ENCODE measurements at regions not wholly inside any gene's neighbourhood (a gene's known extent, or its start where the extent isn't known, plus 50 kb on each side); places are given as distances from the start of the nearest gene placed in this dataset.

DNA sequence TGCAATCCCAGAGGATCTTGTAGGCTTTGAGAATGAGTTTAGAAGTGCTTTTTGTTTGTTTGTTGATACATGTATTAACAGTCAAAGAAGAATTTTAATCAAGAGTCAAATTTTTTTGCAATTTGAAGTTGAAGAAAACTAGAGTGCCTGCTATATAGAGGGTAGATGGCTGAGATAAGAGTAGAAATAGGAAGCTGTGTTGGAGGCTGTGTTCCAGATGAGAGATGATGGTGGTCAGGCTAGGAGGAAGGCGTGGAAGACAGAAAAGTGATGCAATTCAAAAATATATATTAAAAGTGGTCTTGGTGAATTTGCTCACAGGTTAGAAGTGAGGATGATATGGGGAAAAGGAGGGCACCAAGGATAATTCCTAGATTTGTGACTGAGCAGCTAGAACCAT is 978.3 kb downstream of the BCL11A start:
- no peak for FAIRE-seq
- DNase-seq (ENCODE audit: low spot score in 2 of 2): no peak

DNA sequence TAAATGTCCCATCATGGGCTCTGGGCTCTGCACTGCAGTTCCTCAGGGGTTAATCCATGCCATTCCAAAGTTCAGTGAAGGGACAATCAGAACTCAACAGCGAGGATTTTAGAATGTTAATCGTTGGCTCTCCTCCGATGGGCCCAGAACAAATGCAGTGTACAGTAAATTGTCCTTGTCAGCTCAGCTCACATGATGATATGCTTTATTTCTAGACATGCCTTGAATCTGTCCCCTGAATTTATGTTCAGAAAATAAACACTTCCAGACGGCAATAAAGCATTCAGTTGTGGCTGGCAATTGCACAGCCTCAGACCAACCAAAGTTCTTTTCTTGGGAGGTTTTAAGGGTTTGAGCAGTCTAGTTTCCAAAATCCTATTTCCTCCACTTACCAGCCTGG is 981.2 kb downstream of the BCL11A start:
- FAIRE-seq (no peak), DNase-seq (ENCODE audit: low spot score in 2 of 2) (no peak)

DNA sequence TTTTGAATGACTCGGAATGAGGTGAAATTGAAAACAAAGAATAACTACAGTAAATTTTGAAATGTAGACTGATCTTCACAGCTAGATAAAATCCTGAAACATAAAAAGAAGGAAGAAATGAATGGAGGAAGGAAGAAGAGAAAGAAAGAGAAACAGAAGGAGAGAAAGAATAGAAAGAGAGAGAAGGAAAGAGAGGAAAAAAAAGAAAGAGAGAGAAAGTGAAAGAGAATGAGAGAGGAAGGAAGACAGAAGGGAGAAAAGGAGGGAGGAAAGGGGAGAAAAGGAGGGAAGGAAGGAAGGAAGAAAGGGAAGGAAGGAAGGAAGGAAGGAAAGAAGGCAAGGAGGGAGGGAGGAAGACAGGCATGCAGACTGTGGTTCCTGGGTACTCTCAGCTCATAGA is 982.6 kb downstream of the BCL11A start:
- FAIRE-seq (no peak), DNase-seq (ENCODE audit: low spot score in 2 of 2) (no peak)

DNA sequence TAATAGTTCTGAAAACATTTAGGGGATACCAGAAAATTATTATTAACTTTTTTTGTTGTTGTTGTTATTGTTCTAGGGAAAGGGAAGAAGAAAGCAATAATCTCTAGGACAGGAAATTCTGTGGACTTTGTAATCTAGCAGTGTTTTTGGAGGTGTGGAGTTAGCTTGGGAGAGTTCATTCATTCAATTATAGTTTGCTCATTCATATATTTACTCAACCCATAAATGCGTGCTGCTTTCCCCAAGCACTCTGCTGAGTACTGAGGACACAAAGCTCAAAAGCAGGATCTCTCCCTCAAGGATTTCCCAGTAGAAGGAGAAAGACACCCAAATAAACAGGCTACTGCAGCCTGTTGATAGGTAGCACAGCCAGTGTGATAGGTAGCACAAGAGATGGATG is 984.3 kb downstream of the BCL11A start:
- no peak for DNase-seq (ENCODE audit: low spot score in 2 of 2)
- FAIRE-seq: no peak

DNA sequence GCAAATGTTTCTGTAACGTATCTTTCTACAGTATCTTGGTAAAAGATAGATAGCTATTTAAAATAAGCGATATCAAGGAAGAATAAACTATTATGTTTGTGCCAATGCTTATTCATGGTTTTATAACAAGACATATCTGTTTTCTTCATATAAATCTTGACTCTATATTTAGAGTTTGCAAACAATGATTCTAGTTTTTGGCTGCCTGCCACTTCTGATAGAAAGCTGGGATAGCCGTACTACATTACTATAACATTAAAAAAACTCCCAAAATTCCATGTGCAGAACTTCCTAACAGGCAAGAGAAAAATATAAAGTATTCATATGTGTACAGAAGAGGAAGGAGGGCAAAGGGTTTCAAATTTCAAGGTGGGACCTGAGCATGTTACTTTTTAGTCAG is 985.0 kb downstream of the BCL11A start:
- DNase-seq (ENCODE audit: low spot score in 2 of 2) (no peak), FAIRE-seq (no peak)

DNA sequence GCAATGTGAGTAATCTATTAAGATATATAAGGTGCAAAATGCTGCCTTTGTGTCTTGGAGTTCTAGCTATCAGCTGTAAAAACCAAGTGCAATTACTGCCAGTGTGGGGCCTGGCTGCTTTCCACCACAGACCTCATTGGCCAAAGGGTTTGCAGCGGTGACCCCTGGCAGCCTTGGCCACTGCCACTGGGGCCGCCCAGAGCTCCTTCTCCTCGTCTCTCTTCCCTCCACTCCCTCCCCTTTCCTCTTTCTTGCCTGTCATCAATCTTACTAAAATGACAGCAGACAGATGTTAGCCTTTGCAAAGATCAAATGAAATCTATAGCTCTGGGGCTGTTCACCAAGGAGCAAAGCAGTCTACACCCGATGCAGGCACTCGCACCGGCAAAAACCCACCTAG is 986.3 kb downstream of the BCL11A start:
- FAIRE-seq: no peak
- DNase-seq (ENCODE audit: low spot score in 2 of 2): no peak

DNA sequence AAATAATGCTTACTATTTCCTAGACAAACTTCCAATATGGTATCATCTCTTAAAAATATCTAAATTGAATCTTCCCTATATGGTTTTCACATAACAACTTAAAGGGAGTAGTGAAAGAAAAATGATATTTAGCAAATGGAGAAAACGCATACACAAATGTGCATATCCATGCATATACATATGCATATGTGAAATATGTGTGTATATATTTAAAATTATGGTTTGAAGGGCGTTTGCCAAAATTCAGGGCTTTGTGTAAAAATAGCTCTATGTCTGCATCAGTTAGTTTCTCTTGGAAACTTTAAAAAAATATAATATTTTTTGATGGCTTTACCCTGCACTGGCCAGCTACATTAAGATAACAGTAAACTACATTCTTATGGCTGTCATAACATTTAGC is 986.7 kb downstream of the BCL11A start:
- FAIRE-seq (no peak), DNase-seq (ENCODE audit: low spot score in 2 of 2) (no peak)

DNA sequence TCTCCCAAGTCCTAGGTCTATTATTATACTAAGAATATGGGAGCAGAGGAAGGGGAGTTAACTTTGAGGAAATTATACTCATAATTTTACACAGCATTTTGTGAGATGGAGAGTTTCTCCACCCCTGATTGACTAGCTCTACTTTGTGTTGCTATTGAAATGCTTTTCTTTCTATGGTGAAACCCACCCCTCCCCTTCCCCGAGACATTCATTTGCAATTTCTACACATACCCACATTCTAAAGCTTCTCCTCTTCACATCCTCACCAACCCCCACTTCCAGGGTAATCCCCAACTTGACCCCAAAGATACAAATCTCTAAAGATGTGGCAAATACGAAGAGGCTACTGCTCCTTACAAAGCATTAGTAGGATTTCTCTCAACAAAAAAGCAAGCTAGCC is 992.2 kb downstream of the BCL11A start:
- no peak for FAIRE-seq
- no peak for DNase-seq (ENCODE audit: low spot score in 2 of 2)

DNA sequence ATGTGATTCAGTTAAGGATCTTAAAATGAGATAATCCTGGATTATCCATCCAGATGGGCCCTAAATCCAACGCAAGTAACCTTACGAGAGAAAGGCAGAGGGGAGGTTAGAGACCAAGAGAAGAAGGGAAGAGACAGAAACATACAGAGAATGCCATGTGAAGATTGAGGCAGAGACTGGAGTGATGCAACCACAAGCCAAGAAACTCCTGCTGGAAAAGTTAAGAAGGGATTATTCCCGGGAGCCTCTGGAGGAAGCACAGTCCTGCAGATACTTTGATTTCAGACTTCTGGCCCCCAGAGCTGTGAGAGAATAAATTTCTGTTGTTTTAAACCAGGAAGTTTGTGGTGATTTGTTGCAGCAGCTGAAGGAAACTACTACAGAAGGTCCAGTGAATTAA is 992.7 kb downstream of the BCL11A start:
- DNase-seq (ENCODE audit: low spot score in 2 of 2): no peak
- no peak for FAIRE-seq

DNA sequence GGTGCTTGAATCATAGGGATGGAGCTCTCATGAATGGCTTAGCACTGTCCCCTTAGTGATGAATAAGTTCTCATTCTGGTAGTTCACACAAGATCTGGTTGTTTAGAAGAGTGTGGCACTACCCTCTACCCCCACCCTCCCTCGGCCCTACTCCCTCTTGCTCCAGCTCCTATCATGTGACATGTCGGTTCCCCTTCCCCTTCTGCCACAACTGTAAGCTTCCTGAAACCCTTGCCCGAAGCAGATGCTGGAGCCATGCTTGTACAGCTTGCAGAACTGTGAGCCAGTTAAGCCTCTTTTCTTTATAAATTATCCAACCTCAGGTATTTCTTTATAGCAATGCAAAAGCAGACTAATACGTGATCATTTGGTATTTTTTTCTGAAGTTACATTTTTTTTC is 1012.6 kb downstream of the BCL11A start:
- FAIRE-seq (no peak), DNase-seq (ENCODE audit: low spot score in 2 of 2) (no peak)

DNA sequence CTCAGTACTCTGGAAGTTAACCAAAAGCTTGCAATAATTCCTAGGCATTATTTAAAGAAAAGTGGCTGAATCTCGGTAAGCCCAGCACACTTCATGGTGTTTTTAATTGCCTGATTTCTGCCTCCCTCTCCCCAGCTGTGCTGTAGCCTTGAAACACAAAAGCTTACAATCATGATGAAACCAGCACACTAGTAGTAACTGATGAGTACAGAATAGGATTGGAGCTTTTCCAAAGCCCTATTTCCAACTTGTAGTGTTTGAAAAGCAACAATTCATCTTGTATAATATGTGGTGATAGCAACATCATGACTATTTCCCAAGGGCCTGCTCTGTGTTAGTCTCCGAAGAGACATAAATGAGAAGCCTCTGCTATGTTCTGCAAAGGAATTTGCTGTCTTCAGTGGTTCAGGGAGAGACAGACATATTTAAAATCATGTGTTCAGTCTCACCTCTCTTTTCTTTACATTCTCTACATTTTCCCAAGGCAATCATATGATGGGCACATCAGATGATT is 1015.0 kb downstream of the BCL11A start:
- no peak for FAIRE-seq
- no peak for DNase-seq (ENCODE audit: low spot score in 2 of 2)

DNA sequence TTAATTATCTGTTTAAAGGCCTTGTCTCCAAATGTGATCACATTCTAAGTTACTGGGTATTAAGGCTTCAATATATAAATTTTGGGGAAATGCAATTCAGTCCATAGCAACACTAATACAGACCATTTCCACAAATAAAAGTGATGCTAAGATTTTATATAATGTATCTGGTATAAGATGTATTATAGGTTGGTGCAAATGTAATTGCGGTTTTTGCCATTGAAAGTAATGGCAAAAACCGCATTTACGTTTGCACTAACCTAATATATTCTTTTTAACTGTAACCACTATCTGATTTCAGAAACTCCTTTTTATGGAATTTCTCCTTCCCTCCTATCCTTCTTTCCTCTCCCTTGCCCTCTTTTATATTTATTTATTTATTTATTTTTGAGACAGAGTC is 1020.6 kb downstream of the BCL11A start:
- FAIRE-seq: no peak

DNA sequence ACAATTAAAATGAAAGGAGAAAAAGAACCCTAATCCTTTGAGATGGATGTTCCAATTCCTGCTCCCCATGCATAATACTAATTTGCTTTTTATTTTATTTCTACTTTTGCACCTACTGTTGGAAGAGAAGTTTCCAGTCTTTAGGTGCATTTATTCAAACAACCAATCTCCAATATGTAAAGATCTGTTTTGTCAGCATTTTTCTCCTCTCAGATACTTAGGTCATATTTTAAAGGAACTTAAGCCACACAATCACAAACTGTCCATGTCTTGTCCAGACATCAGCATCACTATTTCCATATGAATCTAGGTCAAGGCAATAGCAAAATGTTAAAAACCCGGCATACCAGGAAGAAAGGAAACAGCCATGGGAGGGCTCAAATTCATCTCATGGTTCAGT is 1023.2 kb downstream of the BCL11A start:
- FAIRE-seq (no peak), DNase-seq (ENCODE audit: low spot score in 2 of 2) (no peak)

More for the DNA sequence above, 1020.6 kb downstream of the BCL11A start:
- DNase-seq (ENCODE audit: low spot score in 2 of 2): no peak

DNA sequence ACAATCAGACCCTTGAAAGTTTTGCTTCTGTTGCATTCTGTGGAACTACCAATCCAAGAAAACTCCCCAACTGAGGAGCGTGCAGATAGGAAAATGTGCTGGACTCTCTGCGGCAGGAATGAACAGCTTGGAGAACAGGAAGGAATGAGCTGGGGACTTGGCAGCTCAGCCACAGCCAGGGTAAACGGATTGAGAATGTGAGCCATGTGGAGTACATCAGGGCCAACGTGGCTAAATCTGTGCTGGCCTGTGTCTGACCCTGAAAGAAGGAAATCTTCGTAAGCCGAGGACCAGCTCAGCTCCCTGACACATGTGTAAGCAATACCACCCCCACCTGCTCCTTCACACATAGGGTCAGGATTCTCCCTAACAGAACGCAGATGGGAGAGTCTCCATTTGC is 1023.7 kb downstream of the BCL11A start:
- FAIRE-seq: no peak
- no peak for DNase-seq (ENCODE audit: low spot score in 2 of 2)

DNA sequence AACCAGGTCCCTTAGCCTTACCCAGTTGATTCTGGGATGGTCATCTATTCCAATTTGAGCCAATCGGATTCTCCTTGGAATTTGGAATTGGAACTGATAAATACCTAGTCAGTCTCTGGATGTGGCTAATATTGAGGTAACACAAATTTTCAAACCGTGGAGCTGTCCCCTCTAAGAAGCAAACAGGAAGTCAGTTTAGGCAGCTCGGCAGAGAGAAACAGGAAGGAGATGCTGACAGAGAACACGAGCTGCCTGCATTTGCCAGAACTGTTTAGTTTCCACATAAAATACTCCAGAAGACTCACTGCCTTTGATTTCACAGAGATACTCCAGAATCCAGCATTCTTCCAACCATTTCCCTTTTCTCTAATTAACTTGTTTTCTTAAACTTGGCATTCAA is 1024.9 kb downstream of the BCL11A start:
- FAIRE-seq: no peak

DNA sequence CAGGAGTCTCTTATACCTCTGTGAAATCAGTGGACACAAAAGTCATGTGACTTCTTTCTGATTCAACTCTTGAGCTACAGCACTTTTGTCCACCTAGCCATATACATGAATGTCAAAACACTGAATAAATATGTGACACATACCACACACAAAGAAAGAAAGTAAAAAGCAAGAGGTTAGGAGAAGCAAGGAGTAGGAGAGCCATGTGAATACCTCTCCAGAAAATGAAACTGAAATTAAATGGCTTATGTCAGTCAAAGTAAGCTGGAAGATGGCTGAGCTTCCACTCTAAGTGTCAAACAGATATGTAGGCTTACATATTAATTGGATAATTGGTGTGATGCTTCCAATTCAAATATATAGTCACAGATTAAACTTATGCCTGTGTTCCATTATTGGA is 1050.5 kb downstream of the BCL11A start:
- DNase-seq (ENCODE audit: low spot score in 2 of 2) (no peak), FAIRE-seq (no peak)

More for the DNA sequence above, 1024.9 kb downstream of the BCL11A start:
- no peak for DNase-seq (ENCODE audit: low spot score in 2 of 2)

DNA sequence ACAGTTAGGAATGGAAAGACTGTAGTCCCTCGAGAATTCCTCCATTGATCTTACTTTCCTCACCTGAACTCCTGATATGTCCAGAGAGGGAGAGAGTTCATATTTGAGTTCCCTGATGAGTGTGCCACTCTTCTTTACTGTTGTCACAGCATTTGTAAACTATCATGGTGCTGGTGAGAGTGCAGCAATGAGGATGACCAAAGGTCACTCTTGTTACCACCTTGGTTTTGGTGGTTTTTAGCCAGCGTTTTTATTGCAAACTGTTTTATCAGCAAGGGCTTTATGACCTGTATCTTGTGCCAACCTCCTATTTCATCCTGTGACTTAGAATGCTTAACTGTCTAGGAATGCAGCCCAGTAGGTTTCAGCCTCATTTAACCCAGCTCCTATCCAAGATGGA is 1062.5 kb downstream of the BCL11A start:
- DNase-seq (ENCODE audit: low spot score in 2 of 2): no peak
- no peak for FAIRE-seq

DNA sequence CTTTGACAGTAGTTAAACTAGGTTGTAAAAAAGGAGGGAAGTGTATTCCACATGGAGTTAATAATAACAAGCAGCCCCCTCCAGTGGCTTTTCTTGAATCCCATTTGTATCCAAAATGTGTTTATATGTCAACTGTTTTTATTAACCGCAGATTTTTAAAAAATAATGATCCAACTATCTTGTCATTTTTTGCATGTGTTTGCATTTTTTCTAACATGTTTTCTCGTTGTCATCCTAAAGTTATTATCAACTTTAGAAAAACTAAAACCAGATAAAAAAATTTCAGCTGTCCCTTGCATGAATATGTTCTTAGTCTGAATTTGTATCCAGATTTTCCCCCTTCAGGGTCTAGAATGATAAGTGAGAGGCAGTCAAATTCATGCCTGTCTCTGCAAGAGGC is 1063.3 kb downstream of the BCL11A start:
- DNase-seq (ENCODE audit: low spot score in 2 of 2) (no peak), FAIRE-seq (no peak)

DNA sequence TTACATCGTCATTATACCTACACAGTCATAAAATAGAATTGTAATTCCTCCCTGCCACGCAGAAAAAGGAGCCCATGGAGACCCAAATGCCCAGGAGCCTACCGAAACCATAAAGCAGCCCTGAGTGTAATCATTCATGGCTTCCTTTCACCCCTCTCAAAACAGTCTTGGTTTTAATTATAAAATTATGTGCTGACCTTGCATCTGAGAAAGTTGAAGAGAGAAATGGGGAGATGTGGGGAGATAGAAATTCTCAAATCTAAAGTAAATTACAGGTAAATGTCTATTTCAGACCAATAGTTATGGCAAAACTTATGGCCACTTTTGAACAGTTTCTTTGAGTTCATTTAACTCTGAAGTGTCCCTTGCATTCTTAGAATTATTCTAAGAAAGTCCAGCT is 1068.8 kb downstream of the BCL11A start:
- FAIRE-seq (no peak), DNase-seq (ENCODE audit: low spot score in 2 of 2) (no peak)

DNA sequence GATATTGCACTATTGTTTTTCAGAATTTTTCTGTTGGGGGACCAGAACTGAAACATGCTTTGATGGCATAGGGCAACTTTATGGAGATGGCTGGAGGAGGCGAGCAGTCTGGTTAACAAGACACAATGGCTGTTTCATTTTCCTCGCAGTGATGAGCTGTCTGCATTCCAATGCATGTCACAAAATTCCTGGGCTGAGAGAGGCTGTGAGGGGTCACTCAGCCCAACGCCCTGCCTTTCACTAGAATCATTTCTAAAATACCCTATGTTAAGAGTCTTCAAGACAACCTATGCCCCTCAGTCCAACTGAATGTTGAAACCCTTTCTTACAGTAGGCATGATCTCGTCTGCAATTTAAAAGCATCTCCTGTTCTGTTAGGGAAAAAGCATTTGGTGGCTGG is 1090.0 kb downstream of the BCL11A start:
- FAIRE-seq: no peak
- no peak for DNase-seq (ENCODE audit: low spot score in 2 of 2)

DNA sequence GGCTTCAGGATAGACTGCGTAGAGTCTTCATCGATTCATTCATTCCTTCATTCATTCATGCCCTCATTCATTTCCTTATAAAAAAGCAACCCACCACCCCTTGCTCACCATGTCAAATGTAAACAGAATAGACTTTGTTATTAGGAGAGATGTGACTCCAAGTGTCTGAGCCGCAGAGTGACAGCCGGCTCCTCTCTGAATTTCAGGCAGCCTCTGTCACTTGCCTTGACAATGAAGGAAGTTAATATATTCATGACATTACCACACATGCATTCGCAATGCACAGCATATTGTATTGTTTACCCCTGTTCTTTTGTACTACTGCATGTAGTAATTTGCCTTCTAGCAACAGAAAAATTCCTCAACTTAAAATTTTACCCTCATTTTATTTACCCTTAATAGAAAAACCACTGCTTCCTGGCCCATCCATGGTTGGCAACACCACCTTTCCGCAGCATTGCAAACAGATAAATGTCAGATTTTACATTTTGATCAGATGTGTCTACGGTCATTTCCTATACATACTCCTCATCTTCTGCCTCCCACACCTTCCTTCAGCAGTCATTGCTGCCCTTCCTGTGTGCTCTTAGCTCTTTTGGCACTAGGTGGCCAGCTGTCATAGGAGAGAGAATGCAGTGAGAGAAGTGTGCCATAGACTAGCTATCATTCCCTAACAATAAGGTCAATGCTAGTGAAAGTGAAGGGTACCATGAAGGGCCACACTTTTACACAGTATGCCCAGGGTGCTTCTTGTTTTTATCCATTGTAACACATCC is 1090.8 kb downstream of the BCL11A start:
- FAIRE-seq (no peak), DNase-seq (ENCODE audit: low spot score in 2 of 2) (no peak)

DNA sequence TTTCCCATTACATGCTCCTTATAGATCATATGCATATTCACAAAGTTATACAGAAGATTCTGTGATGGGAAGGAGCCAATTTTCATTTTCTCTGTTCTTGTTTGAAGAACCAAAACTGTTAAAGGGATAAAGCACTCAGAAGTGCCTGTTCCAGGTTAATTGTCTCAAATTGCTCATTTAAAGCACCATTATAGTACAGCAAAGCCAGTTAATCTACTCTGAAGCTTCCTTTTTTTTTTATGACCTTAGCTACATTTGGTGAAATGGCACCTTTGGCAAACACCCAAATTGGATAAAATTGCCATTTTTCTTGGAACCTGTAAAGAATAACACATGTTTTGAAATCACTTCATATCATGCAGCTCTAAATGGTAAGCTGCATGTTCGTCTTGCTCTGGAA is 1092.3 kb downstream of the BCL11A start:
- DNase-seq (ENCODE audit: low spot score in 2 of 2) (no peak), FAIRE-seq (no peak)

DNA sequence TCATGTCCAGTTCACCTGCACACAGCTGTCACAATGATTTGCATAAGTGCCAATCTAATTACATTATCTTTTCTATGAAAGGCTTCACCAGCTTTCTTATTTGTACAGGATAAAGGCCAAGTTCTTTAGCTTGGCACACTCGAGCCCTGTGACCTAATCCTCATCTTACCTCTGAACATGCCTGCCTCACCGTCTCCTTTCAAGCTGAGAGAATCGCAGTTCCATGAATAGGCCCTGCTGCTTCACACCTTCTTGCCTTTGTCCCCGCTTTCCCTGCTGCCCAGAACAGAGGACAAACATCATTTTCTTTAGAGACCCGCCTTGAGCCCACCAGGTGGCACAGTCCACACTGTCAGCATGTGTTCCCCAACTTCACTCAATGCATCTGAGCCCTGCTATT is 1094.7 kb downstream of the BCL11A start:
- no peak for FAIRE-seq
- DNase-seq (ENCODE audit: low spot score in 2 of 2): no peak
